ENCODE measurements at regions not wholly inside any gene's neighbourhood (a gene's known extent, or its start where the extent isn't known, plus 50 kb on each side); places are given as distances from the start of the nearest gene placed in this dataset.

DNA sequence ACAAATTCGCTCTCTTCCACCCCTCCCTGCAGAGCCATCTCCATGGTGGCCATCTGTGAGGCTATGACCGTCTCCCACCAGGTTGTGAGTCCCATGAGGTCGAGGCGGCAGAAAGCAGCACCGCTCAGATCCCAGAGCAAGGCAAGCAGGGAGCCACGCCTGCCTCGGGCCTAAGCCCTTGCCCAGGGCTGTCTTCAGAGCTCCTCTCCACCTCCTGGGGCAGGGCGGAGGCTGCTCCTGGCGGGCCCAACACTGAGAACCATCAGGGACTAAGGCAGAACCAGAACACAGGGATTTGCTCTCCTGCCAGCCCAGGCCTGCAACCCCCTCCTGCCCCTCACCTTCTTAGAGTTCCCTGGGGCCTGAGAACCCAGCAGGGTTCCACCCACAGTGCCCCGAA lies 80.9 kb upstream of the WNT11 start:
- TF ChIP-seq, protein P1, sequence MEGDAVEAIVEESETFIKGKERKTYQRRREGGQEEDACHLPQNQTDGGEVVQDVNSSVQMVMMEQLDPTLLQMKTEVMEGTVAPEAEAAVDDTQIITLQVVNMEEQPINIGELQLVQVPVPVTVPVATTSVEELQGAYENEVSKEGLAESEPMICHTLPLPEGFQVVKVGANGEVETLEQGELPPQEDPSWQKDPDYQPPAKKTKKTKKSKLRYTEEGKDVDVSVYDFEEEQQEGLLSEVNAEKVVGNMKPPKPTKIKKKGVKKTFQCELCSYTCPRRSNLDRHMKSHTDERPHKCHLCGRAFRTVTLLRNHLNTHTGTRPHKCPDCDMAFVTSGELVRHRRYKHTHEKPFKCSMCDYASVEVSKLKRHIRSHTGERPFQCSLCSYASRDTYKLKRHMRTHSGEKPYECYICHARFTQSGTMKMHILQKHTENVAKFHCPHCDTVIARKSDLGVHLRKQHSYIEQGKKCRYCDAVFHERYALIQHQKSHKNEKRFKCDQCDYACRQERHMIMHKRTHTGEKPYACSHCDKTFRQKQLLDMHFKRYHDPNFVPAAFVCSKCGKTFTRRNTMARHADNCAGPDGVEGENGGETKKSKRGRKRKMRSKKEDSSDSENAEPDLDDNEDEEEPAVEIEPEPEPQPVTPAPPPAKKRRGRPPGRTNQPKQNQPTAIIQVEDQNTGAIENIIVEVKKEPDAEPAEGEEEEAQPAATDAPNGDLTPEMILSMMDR (conservative IDR thresholded peaks at IDR 0.05; ENCODE audit: low read length) = no peak
- DNase-seq (ENCODE audit: low read depth) = no peak
- no peak overlapping the region for H3K4me3 ChIP-seq (ENCODE audit: low read length)

DNA sequence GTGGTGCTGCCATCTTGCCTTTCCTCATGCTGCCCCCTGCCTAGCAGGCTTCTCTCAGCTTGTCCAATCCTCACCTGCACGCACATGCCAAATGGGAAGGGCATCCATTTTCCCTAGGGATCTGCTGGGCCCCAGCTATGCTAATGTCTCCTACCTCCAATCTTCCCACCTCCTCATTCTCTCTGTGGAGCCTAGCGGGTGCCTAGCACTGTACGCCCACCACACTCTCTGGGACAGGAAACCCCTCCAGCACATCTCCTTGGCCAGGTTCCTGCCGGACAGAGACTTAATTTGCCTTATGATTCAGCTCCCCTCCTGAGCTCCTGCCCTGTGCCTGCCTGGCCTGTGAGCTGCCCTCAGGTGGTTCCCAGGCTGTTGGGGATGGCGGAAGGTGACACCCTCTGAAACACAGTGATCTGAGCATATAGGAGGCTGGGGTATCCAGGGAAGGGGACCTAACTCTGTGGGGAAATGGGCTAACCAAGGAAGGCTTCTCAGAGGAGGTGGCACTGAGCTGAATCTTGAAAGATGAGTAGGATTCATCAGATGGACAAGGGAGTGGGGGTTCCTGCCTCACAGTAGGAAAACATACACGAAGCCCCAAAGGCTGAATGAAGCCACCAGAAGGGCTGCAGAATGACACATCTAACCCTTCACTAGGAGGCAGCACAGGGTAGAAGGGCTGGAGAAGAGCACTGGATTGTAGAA lies 79.2 kb upstream of the WNT11 start:
- no peak for DNase-seq (ENCODE audit: low read depth)
- no peak overlapping the region for H3K4me3 ChIP-seq (ENCODE audit: low read length)
- TF ChIP-seq, protein P1 (conservative IDR thresholded peaks at IDR 0.05; ENCODE audit: low read length) = no peak

DNA sequence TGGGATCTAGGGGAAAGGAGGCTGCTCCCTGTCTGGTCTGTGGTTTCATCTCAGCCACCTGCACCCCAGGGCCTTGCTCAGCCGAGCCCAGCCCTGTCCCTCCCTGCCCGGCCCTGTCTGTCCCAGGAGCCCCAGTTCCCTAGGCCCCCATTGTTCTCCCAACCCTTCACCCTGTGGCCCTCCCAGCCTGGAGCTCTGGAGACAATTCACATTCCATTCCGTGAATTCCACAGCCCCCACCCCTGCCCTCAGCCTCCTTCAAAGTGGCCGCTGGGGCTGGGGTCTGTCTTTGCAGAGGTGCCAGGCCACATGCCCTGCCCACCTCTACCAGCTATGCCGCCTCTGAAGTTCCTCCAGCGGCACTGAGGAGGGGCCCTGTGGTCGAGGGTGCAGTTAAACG lies 77.9 kb upstream of the WNT11 start:
- H3K4me3 ChIP-seq (ENCODE audit: low read length) = no peak overlapping the region
- no peak for DNase-seq (ENCODE audit: low read depth)
- TF ChIP-seq, protein P1 (conservative IDR thresholded peaks at IDR 0.05; ENCODE audit: low read length) = no peak

DNA sequence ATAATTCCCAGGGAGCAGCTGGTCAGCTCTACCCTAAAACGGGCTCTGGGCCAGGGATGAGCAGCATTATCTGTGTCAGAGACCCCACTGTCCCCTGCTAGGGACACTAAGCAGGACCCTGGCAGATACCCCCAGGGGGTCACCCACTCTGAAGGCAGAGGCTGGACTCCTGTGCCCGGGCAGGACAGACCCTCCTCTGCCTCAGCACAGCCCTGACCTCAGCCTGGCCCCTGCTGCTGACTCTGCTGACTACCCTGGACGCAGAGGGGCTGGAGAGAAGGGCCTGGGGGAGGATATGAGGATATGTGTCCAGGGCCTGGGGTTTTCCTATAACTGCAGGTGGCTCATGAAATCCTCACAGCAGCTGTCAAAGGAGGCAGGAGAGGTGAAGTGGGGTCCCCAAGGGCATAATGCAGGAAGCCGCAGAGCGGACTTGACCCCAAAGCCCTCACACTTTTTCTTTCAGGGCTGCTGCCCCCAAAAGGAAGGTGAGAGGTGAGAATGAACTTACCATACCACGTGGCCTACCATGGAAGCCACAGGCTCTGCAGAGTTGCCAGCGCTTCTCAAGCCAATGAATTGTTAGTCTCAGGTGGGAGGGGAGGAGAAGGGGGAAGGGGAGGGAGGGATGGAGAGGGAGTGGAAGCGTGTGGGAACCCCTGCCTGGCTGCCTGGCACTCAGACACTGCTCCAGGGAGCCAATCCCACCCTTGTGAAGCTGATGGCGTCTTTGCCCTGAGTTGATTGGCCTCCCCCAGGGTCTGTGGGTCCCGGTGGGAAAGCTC lies 76.7 kb upstream of the WNT11 start:
- H3K4me3 ChIP-seq (ENCODE audit: low read length) = no peak overlapping the region
- TF ChIP-seq, protein P1 (conservative IDR thresholded peaks at IDR 0.05; ENCODE audit: low read length) = no peak
- no peak for DNase-seq (ENCODE audit: low read depth)

DNA sequence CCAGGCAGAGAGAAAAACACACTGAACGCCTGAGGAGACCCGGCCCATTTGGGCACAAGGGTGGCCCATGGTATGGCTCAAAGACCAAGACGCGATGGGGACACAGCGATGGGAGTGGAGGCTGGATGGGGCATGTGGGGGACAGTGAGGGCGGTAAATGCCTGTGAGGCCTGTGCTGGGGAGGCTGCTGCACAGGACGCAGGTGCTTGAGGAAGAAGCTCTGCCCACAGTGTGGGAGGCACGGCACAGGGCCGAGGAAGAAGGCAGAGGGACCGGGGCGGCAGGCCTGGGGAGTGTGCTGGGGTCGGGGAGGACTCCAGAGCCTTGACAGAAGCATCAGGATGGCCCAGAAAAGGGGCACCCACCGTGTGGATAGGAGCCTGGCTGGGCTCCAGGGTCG lies 75.9 kb upstream of the WNT11 start:
- no peak overlapping the region for H3K4me3 ChIP-seq (ENCODE audit: low read length)
- TF ChIP-seq, protein P1 (conservative IDR thresholded peaks at IDR 0.05; ENCODE audit: low read length) = no peak
- DNase-seq (ENCODE audit: low read depth) = no peak

DNA sequence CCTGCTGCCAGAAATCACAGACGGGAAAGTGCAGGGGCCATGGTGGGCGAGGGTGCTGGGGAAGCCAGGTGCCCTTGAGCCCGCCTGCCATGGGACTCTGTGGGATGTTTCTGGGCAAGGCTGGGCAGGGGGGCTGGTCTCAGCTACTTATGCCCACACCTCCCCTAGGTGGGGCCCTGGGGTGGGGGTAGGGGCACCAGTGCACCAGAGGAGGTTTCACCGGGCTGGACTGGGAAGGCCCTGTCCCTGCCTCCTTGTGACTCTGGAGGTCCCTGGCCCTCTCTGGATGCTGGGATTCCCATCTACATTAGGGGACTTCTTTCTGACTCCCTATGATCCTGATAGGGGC lies 75.2 kb upstream of the WNT11 start:
- no peak for DNase-seq (ENCODE audit: low read depth)
- TF ChIP-seq, protein P1 (conservative IDR thresholded peaks at IDR 0.05; ENCODE audit: low read length) = no peak
- H3K4me3 ChIP-seq (ENCODE audit: low read length) = no peak overlapping the region

Data from AG10803 (cell line).